Stimulated activated CD8-positive, alpha-beta memory T cell treated with anti-CD3 and anti-CD28 coated beads, Interleukin-12 subunit alpha, Interleukin-12 subunit beta, amount 100 ng/mL, for 24 hours (primary cell): ENCODE measurements at regions not wholly inside any gene's neighbourhood (a gene's known extent, or its start where the extent isn't known, plus 50 kb on each side); places are given as distances from the start of the nearest gene placed in this dataset.

Source experiments
- DNase-seq: peaks from one replicate; pipeline ENCODE4 v3.0.0-alpha.2; 2020; ENCODE audit errors: extremely low read depth

DNA sequence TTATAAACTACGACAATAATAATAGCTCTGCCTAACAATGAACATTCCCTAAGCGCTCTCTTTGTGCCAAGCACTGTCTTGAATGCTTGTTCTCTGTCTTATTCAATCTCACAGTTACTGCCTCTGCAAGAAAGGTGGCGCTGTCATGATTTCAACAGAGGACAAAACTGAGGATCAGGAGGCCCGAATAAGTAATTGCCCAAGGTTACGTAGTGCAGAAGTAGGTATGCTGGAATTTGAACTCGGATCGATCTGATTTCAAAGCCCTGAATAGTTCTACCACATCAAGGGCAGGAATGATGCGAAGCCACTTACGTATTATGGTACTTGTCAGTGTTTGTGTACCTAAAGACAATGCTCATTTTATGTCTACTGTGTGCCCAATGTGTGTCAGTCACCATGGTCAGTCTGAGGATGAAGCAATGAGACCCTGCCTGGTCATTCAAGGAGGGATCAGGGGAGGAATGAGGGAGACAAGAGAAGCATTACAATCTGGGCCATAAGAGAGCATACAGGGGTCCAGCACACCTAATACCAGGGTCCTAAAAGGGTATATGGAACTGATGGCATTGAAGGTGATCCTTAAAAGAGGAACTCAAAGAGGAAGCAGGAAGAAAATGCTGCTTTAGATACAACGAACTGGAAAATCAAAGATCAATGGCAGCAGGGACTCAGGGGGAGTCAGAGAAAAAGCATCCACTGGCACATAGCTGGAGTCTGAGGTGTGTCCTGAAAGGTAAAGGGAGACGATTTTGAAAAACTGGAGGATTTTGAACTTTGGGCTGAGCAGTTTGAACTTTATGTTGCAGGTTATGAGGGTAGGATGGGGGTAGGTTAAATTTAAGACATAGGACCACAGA is 389.2 kb downstream of the PLPP3 start:
- no peak for DNase-seq

DNA sequence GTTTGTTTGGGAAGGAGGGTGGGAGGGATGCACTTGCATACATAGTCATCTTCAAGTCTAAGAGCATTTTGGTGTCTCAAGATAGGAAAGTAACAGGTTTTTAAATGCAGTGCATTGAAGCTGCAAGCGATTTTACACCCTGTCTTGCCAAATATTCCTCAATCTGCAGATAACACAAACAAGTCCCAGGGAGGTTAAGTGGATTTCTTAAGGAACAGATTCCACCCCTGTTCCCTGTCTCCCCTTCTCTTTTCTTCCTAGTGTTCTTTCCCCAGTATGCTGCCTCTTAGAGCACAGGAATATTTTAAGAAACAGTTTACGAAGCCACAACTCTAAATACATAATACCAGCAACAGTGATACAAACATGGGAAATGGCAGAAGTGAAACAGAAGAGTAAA is 389.9 kb downstream of the PLPP3 start:
- no peak for DNase-seq

DNA sequence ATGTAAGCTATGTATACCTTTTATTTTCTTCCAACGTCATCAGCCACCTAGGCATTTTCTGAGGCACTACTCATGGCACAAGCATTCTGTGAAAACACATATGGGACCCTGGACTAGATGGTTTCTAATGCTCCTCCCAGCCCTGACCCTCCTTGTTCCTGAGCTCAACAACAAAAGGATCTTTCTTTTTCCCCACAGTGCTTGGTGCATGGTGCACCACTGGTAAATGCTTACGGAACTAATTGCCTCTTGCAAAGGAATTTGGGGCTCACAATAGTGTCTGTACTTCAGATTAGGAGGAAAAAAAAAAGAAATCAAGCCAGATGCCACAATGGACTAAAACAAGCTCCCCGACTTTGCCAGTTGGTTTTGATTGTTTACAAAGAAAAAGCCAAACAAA is 390.5 kb downstream of the PLPP3 start:
- DNase-seq: no peak

GRCh38 chr1:56188221-56188620 is 391.1 kb downstream of the PLPP3 start:
- no peak for DNase-seq

DNA sequence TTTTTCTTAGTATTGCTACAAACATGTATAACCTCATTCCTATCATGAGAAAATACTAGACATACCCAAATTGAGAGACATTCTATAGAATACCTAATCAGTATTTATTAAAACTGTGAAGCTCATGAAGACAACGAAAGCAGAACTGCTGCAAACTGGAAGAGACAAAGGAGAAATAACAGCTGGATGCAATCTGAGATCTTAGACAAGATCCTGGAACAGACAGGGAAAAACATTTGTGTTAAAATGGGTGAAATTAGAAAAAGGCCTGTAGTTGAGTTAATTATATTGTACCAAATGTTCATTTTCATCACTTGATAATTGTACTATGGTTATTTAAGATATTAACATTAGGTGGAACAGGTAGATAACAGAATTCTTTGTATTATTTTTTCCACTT is 392.0 kb downstream of the PLPP3 start:
- DNase-seq: no peak

DNA sequence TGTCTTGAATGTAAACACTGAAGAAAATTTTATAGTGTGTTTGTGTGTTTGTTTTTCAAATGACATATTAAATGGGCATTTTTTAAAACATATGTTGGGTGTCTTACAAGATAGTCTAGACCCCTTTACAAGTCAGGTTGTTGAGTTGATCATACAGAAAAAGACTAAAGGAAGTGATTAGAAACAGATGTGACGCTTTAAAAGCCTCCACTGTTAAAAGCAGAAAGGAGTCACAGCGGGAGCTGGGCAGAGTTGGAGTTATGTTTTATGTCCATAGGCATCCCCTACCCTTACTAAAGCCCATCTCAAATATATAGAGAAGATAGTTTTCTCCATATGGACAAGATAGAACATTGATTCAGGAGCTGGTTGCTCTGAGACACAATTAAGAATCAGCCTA is 393.9 kb downstream of the PLPP3 start:
- DNase-seq: no peak

DNA sequence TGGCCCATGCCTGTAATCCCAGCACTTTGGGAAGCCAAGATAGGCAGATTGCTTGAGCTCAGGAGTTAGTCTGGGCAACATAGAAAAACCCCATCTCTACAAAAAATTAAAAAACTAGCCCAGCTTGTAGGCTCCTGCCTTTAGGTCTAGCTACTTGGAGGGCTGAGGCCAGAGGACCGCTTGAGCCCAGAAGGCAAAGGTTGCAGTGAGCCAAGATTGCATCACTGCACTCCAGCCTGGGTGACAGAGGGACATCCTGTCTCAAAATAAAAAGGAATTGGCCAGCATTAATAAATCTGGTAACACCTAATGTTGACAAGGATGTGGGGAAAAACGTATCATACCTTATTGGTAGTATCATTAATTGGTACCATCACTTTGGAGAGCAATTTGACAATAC is 396.2 kb downstream of the PLPP3 start:
- no peak for DNase-seq

DNA sequence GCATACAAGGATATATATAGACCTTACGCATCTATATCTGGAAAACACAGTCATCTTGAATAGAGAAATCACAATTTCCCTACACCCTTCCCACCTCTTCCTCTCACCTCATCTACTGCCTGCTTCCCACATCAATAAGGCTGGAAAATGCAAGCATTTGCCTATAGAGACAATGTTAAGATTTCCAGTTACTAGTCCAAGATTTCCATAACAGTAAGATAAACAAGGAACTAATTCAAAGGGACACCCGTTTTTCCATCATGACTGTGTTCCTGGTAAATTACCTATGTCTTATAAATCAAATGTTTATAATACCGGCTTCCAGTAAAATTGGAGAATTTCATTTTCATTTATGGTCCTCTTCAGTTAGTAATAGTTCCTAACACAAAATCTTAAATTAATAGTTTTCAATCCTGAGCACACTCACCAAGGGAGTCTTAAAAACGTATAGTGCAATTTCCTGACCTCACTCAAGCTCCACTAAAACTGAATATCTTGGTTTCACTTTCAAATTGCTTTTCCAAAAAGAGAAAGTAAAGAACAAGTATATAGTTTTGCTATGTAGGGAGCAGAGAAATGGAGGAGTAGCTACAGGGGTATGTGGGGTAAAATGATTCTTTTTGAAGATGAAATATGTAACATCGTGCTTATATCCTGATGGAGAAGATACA is 398.7 kb downstream of the PLPP3 start:
- DNase-seq: no peak

DNA sequence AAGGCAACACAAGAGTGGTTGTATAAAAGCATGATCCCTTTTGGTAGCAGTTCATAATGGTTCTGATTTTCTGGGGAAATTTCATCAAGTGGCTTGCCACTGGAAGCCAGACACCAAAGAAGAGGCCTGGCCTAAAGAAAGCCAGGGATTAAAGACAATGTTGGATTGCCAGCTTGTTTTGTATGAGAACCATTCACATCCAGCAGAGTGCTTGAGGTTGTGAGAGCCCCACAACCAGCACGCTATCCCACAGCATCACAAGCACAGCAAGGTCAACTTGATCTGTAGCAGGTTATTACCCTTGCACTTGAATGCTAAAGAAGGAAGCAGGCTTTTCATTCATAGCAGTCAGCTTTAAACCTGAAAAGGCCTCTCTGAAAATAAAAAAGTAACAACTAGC is 399.8 kb downstream of the PLPP3 start:
- DNase-seq: no peak

GRCh38 chr1:56175211-56175610 is 404.2 kb downstream of the PLPP3 start:
- DNase-seq: no peak

GRCh38 chr1:56174176-56174885 is 405.0 kb downstream of the PLPP3 start:
- DNase-seq: no peak

GRCh38 chr1:56173736-56174135 is 405.6 kb downstream of the PLPP3 start:
- no peak for DNase-seq

DNA sequence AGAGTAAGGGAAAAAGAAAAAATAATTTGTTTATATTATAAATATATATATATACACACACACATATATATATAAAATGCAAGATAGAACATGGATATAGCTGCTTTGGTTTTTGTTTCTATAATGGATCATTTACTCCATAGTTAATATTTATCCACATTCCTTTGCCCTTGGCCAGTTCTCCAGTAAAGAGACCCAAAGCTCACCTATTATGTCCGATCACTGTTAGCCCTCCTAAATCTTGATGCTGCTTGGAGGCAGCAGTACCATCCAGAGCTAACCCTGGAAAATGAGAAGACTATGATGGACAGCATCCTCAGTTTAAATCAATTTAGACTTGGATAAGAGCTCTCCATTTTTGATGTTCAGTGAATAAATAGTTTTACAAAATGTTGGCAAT is 407.7 kb downstream of the PLPP3 start:
- no peak for DNase-seq

DNA sequence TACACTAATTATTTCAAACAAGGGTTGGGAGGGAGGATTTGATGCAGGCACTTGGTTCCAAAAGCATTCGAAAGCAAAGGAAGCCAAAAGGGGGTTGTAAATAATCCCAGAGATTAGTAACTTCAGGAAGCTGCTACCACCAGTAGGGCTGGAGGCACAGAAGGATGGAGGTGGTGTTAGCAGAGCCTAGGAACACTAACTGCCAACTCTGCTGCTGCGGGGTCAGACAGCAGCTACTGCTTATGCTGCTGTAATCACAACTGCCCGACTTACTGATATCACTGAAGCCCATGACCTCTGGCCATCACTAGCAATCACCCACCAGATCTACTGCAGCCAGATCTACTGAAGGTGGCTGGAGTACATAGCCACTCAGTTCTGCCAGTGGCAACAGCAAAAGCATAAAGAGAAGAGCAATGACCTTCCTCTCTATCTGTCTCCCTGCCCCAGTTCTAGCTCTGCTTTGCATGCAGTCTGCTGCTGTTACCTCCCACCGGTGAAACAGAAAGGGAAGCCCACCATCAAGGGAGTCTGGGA is 408.5 kb downstream of the PLPP3 start:
- no peak for DNase-seq

DNA sequence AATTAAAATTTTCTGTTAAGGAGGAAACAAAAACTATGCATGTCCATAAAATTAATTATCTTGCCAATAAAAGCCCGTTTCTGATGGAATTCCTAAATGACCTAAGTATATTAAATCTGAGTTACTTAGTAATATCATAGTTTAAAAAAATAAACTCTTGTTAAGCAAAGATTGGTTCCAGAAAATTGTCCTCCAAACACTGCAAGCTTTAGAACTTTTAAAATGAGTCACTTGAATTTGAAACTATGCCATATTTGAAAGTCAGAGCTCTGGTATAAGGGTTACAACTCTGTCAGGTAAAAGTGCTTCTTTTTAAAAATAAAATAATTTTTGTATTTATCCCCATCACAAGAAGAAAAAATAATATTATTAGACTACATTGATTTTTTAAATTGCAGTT is 409.5 kb downstream of the PLPP3 start:
- no peak for DNase-seq

DNA sequence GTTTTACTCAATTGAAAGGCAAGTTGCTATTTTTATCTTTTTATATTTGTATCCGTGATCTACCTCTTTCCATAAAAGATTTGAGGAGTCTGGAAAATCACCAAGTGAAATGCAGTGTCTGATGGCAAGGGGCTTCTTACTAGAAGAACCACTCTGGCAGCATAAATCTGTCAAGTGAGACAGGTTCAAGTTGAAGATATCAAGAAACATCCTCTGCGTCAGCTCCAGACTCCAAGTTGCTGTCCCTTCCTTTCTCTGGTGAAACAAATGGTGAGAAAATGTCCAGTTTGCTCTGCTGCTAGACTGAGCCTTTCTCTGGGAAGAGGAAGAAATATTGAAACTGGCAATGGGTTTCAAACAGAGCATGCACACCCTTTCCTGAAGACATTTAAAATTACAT is 411.2 kb downstream of the PLPP3 start:
- no peak for DNase-seq

GRCh38 chr1:56167596-56167995 is 411.8 kb downstream of the PLPP3 start:
- no peak for DNase-seq

GRCh38 chr1:56160773-56161315 is 418.5 kb downstream of the PLPP3 start:
- DNase-seq: no peak

GRCh38 chr1:56156971-56157876 is 422.1 kb downstream of the PLPP3 start:
- DNase-seq: no peak

DNA sequence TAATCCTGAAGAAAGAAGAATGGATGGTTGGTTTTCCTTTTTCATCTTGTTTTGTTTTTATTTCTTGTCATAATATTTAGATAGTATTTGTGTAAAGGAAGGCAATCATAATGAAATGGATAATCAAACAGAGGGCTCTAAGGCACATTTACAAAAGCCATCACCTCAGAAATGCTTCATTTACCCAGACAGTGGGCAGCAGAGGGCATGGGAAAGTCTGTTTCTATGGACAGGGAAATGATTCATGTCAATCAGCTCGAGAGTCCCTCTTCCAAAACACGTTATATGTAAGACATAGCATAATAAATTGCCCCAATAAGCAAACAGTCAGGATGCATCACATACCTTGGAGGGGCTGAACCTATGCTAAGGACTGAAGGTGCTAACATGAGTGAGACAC is 426.1 kb downstream of the PLPP3 start:
- DNase-seq: no peak

GRCh38 chr1:56152635-56153034 is 426.7 kb downstream of the PLPP3 start:
- no peak for DNase-seq
